HG03196 (cell line): ENCODE measurements at regions not wholly inside any gene's neighbourhood (a gene's known extent, or its start where the extent isn't known, plus 50 kb on each side); places are given as distances from the start of the nearest gene placed in this dataset.
"Not testable (repeated sequence)": the region's sequence is repeated elsewhere in the genome, so short reads cannot be mapped to it uniquely, and the experiment has no call there.

Source experiments
- ATAC-seq: cut with Tn5 transposase; IDR thresholded peaks from one replicate; pipeline ENCODE4 v1.9.1; 2021; ENCODE audit not compliant: unreplicated experiment

GRCh38 chr2:195471163-195471562 is 185.9 kb upstream of the SLC39A10 start:
- no peak for ATAC-seq

- ATAC-seq, result no peak
Measured at GRCh38 chr2:195470622-195471021, 186.4 kb upstream of the SLC39A10 start.

- ATAC-seq, result peak; percentile 70
Measured at GRCh38 chr2:195468771-195469170, 188.3 kb upstream of the SLC39A10 start.

- ATAC-seq, result no peak
Measured at GRCh38 chr2:195466427-195466826, 190.6 kb upstream of the SLC39A10 start.

- ATAC-seq, result no peak
Measured at GRCh38 chr2:195461010-195461409, 196.0 kb upstream of the SLC39A10 start.

GRCh38 chr2:195458936-195459335 is 198.1 kb upstream of the SLC39A10 start:
- ATAC-seq, result no peak

- no peak for ATAC-seq
Measured at GRCh38 chr2:195457873-195458272, 199.2 kb upstream of the SLC39A10 start.

GRCh38 chr2:195456771-195457170 is 200.3 kb upstream of the SLC39A10 start:
- no peak for ATAC-seq

- no peak for ATAC-seq
Measured at GRCh38 chr2:195451160-195451559, 205.9 kb upstream of the SLC39A10 start.

GRCh38 chr2:195450552-195451113 is 206.4 kb upstream of the SLC39A10 start:
- ATAC-seq, result no peak

GRCh38 chr2:195447323-195447975 is 209.6 kb upstream of the SLC39A10 start:
- no peak for ATAC-seq

- ATAC-seq, result no peak
Measured at GRCh38 chr2:195445639-195446038, 211.4 kb upstream of the SLC39A10 start.

GRCh38 chr2:195443926-195444325 is 213.1 kb upstream of the SLC39A10 start:
- no peak for ATAC-seq

- no peak for ATAC-seq
Measured at GRCh38 chr2:195442458-195443175, 214.4 kb upstream of the SLC39A10 start.

GRCh38 chr2:195438692-195439091 is 218.3 kb upstream of the SLC39A10 start:
- ATAC-seq, result no peak

- no peak for ATAC-seq
Measured at GRCh38 chr2:195437521-195437920, 219.5 kb upstream of the SLC39A10 start.

GRCh38 chr2:195434346-195434745 is 222.7 kb upstream of the SLC39A10 start:
- ATAC-seq, result no peak

- not testable (repeated sequence) for ATAC-seq
Measured at GRCh38 chr2:195433729-195434128, 223.3 kb upstream of the SLC39A10 start.

- no peak for ATAC-seq
Measured at GRCh38 chr2:195428673-195429072, 228.4 kb upstream of the SLC39A10 start.

- no peak for ATAC-seq
Measured at GRCh38 chr2:195425328-195425727, 231.7 kb upstream of the SLC39A10 start.

- no peak for ATAC-seq
Measured at GRCh38 chr2:195419033-195419432, 238.0 kb upstream of the SLC39A10 start.

GRCh38 chr2:195414537-195415100 is 242.4 kb upstream of the SLC39A10 start:
- ATAC-seq, result no peak
